ENCODE measurements at regions not wholly inside any gene's neighbourhood (a gene's known extent, or its start where the extent isn't known, plus 50 kb on each side); places are given as distances from the start of the nearest gene placed in this dataset.
"Not testable (repeated sequence)": the region's sequence is repeated elsewhere in the genome, so short reads cannot be mapped to it uniquely, and the experiment has no call there.

GRCh38 chr10:53356616-53357349, 584.2 kb upstream of the MBL2 start:
- Mint-ChIP-seq H3K4me1 (ENCODE audit: low read depth) (no peaks in the 10 kb centered on the region), H3K27me3 (ENCODE audit: insufficient read depth) (no peaks in the 10 kb centered on the region; the same call in 1 of the 2 replicates), H3K4me3 (no peak overlapping the region), H3K9me3 (peaks cover 28% of the 10 kb centered on the region), H3K36me3 (ENCODE audit: low read depth) (no peaks in the 10 kb centered on the region), H3K27ac (no peak overlapping the region)
- no peak for DNase-seq
- no peak for TF ChIP-seq CTCF (IDR thresholded peaks at IDR 0.05)

- H3K36me3 Mint-ChIP-seq (ENCODE audit: low read depth); H3K4me1 Mint-ChIP-seq (ENCODE audit: low read depth); H3K27me3 Mint-ChIP-seq (ENCODE audit: insufficient read depth); H3K4me3 Mint-ChIP-seq; H3K27ac Mint-ChIP-seq; DNase-seq: not testable (repeated sequence)
- peaks cover 14% of the 10 kb centered on the region; the same call in 1 of the 2 replicates for H3K9me3 Mint-ChIP-seq
Measured at GRCh38 chr10:53342531-53342930, 569.9 kb upstream of the MBL2 start.

DNA sequence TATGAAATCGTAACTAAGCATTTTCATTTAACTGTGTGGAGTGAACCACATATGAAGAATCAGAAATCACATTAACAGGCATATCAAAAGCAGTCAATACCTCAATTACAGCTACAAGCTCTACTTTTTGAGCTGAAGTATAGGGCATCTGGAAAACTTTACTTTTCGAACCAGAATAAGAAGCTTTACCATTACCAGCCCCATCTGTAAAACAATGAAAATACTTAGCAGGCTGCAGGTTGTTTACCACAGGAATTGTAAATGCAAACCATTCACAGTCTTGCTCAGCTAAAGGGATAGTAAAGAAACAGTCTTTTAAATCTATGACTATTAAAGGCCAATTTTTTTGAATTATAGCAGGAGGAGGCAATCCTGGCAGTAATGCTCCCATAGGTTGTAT, 565.6 kb upstream of the MBL2 start:
- not testable (repeated sequence) for H3K4me1 Mint-ChIP-seq (ENCODE audit: low read depth); H3K27me3 Mint-ChIP-seq (ENCODE audit: insufficient read depth); H3K27ac Mint-ChIP-seq; DNase-seq; H3K4me3 Mint-ChIP-seq; H3K36me3 Mint-ChIP-seq (ENCODE audit: low read depth)
- H3K9me3 Mint-ChIP-seq = peaks cover 21% of the 10 kb centered on the region

GRCh38 chr10:53335803-53336422, 563.3 kb upstream of the MBL2 start:
- not testable (repeated sequence) for H3K27me3 Mint-ChIP-seq (ENCODE audit: insufficient read depth); H3K36me3 Mint-ChIP-seq (ENCODE audit: low read depth); H3K4me3 Mint-ChIP-seq; H3K27ac Mint-ChIP-seq; DNase-seq; H3K4me1 Mint-ChIP-seq (ENCODE audit: low read depth)
- peaks cover 30% of the 10 kb centered on the region for H3K9me3 Mint-ChIP-seq

DNA sequence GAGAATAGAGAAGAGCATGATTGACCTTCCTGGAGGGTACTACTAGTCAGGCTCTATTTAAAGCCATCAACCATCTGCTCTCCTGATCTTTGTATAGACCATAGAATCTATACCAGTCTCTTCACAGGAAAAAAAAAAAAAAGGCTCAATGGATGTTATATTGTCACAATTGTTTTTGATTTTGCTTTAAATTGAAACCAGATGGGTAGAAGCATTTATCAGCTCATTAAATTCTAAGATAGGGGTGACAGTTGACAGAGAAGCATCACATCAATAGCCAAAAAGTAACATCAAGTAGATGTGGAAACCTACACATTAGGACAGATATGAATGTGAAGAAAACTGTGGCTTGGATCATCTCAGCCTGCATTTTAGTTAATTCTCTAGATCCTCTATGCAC, 558.9 kb upstream of the MBL2 start:
- TF ChIP-seq CTCF (IDR thresholded peaks at IDR 0.05) = no peak
- H3K27ac Mint-ChIP-seq = no peak overlapping the region

DNA sequence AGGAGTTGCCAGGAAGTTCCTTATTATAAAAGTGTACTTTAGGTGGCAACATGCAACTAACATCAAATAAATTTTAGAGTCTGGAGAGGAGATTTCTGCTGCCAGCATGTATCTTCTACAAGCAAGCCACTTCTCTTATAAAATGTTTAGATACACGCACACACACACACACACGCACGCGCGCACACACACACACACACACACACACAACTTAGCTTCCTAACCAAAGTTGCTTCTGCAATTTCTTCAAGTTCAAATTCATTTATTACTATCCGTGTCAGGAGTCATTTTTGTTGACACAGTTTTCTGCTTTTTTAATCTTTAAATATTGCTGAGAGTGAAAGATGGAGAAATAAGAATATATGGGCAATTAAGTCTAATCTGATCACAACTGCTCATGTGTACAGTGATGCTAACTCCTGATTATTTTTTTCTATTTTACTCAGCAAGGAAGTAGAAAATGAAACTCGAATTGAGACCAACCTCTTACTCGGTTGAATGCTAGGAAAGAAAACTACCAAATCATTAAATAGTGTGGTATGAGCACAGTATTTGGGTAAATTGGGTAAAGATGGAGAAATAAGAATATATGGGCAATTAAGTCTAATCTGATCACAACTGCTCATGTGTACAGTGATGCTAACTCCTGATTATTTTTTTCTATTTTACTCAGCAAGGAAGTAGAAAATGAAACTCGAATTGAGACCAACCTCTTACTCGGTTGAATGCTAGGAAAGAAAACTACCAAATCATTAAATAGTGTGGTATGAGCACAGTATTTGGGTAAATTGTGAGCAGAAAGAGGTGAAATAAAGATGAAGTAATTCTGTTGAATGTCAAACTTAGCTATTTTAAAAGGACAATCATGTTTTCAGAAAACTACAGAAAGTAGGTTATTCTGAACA, 554.1 kb upstream of the MBL2 start:
- not testable (repeated sequence) for DNase-seq; H3K27ac Mint-ChIP-seq; H3K4me1 Mint-ChIP-seq (ENCODE audit: low read depth); H3K4me3 Mint-ChIP-seq; H3K9me3 Mint-ChIP-seq; H3K36me3 Mint-ChIP-seq (ENCODE audit: low read depth); H3K27me3 Mint-ChIP-seq (ENCODE audit: insufficient read depth)

More for the DNA sequence above, 558.9 kb upstream of the MBL2 start:
- Mint-ChIP-seq H3K27me3 (ENCODE audit: insufficient read depth) (no peaks in the 10 kb centered on the region), H3K9me3 (peaks cover 22% of the 10 kb centered on the region), H3K4me1 (ENCODE audit: low read depth) (no peaks in the 10 kb centered on the region), H3K4me3 (no peak overlapping the region), H3K36me3 (ENCODE audit: low read depth) (peaks cover 4% of the 10 kb centered on the region; the same call in 1 of the 2 replicates)
- DNase-seq = no peak

- TF ChIP-seq CTCF (IDR thresholded peaks at IDR 0.05) = no peak
- H3K27me3 Mint-ChIP-seq (ENCODE audit: insufficient read depth) = no peaks in the 10 kb centered on the region
- no peak overlapping the region for H3K27ac Mint-ChIP-seq
- H3K4me1 Mint-ChIP-seq (ENCODE audit: low read depth) = no peaks in the 10 kb centered on the region
- H3K36me3 Mint-ChIP-seq (ENCODE audit: low read depth) = no peaks in the 10 kb centered on the region
- no peak for DNase-seq
- no peak overlapping the region for H3K4me3 Mint-ChIP-seq
- H3K9me3 Mint-ChIP-seq = no peaks in the 10 kb centered on the region; the same call in 1 of the 2 replicates
Measured at GRCh38 chr10:53325066-53325465, 552.5 kb upstream of the MBL2 start.

All from HFFc6 (cell line).